NCI-H2196 treated with DMSO at 0.1 percent for 48 hours (cell line): ENCODE measurements at regions not wholly inside any gene's neighbourhood (a gene's known extent, or its start where the extent isn't known, plus 50 kb on each side); places are given as distances from the start of the nearest gene placed in this dataset.
"Not testable (repeated sequence)": the region's sequence is repeated elsewhere in the genome, so short reads cannot be mapped to it uniquely, and the experiment has no call there.

Source experiments
- DNase-seq: peaks from one replicate; lab custom pipeline; 2025; ENCODE audit not compliant: unreplicated experiment; lab: John Stamatoyannopoulos, UW

GRCh38 chr3:18693588-18694329 lies 268.6 kb upstream of the SATB1 start:
- DNase-seq = not testable (repeated sequence)

GRCh38 chr3:18687286-18687685 lies 262.1 kb upstream of the SATB1 start:
- DNase-seq = no peak

GRCh38 chr3:18683900-18684299 lies 258.8 kb upstream of the SATB1 start:
- no peak for DNase-seq

- DNase-seq = no peak
Observed at GRCh38 chr3:18681818-18682345, 256.7 kb upstream of the SATB1 start.

GRCh38 chr3:18680758-18681157 lies 255.6 kb upstream of the SATB1 start:
- no peak for DNase-seq

- DNase-seq = no peak
Observed at GRCh38 chr3:18679238-18679637, 254.1 kb upstream of the SATB1 start.

- no peak for DNase-seq
Observed at GRCh38 chr3:18675197-18675596, 250.1 kb upstream of the SATB1 start.

GRCh38 chr3:18672561-18672960 lies 247.4 kb upstream of the SATB1 start:
- DNase-seq = no peak

GRCh38 chr3:18670759-18671158 lies 245.6 kb upstream of the SATB1 start:
- DNase-seq = no peak

GRCh38 chr3:18669374-18669773 lies 244.2 kb upstream of the SATB1 start:
- DNase-seq = no peak

- no peak for DNase-seq
Observed at GRCh38 chr3:18667552-18667951, 242.4 kb upstream of the SATB1 start.

GRCh38 chr3:18666655-18667054 lies 241.5 kb upstream of the SATB1 start:
- DNase-seq = no peak

GRCh38 chr3:18660059-18660458 lies 234.9 kb upstream of the SATB1 start:
- no peak for DNase-seq

GRCh38 chr3:18657858-18658820 lies 233.0 kb upstream of the SATB1 start:
- no peak for DNase-seq

GRCh38 chr3:18656866-18657265 lies 231.7 kb upstream of the SATB1 start:
- DNase-seq = no peak

- DNase-seq = no peak
Observed at GRCh38 chr3:18656410-18656809, 231.3 kb upstream of the SATB1 start.

- DNase-seq = no peak
Observed at GRCh38 chr3:18655827-18656226, 230.7 kb upstream of the SATB1 start.

- DNase-seq = no peak
Observed at GRCh38 chr3:18652781-18653180, 227.6 kb upstream of the SATB1 start.

- no peak for DNase-seq
Observed at GRCh38 chr3:18650731-18651130, 225.6 kb upstream of the SATB1 start.

- no peak for DNase-seq
Observed at GRCh38 chr3:18649666-18650363, 224.7 kb upstream of the SATB1 start.

GRCh38 chr3:18648868-18649462 lies 223.8 kb upstream of the SATB1 start:
- no peak for DNase-seq
